Esophagus squamous epithelium (tissue), 5 donors: ENCODE measurements at regions not wholly inside any gene's neighbourhood (a gene's known extent, or its start where the extent isn't known, plus 50 kb on each side); places are given as distances from the start of the nearest gene placed in this dataset.

Experiments
- DNase-seq: peaks from one replicate; lab custom pipeline; 2025; lab: John Stamatoyannopoulos, UW
- H3K27ac ChIP-seq, 4 donors: fragments of 200-600 bp; sonication (generic); one replicate each; pipeline ENCODE4 v1.5.1; 2016 to 2019; ENCODE audit warnings: mild to moderate bottlenecking in 1 of 4
- H3K27me3 ChIP-seq, 4 donors: fragments of 200-600 bp; sonication (generic); 1 replicate in 3 of 4; 2 replicates in 1 of 4; pipeline versions ENCODE4 v1.5.1 to v1.6.0; 2017 to 2021; ENCODE audit warnings: antibody characterized with exemption in 1 of 4
- H3K36me3 ChIP-seq, 3 donors: fragments of 200-600 bp; sonication (generic); one replicate each; pipeline ENCODE4 v1.5.1; 2016 to 2019
- H3K4me1 ChIP-seq, 3 donors: fragments of 200-600 bp; sonication (generic); one replicate each; pipeline ENCODE4 v1.5.1; 2017 to 2019
- H3K4me3 ChIP-seq, 4 donors: fragments of 200-600 bp; sonication (generic); 1 replicate in 3 of 4; 2 replicates in 1 of 4; pipeline ENCODE4 v1.5.1; 2016 to 2019; ENCODE audit warnings: mild to moderate bottlenecking in 2 of 4, moderate library complexity in 1 of 4
- H3K9me3 ChIP-seq, 3 donors: fragments of 200-600 bp; sonication (generic); one replicate each; pipeline ENCODE4 v1.5.1; 2016 to 2019
- CTCF ChIP-seq, 6 experiments: fragments of 450-650 bp in 4 of 6; fragments of 200-600 bp in 2 of 6; sonication (generic) in 2 of 6; IDR thresholded peaks; one replicate each; pipeline ENCODE4 v1.5.1; 2016 to 2019; ENCODE audit warnings: antibody characterized with exemption in 6 of 6, mild to moderate bottlenecking in 4 of 6, moderate library complexity in 4 of 6
- POLR2A ChIP-seq, 4 donors: fragments of 450-650 bp; IDR thresholded peaks; one replicate each; pipeline ENCODE4 v1.6.1; 2017; ENCODE audit warnings: antibody characterized with exemption in 4 of 4, mild to moderate bottlenecking in 4 of 4, moderate library complexity in 3 of 4
- WGBS, 2 donors: methylation state at CpG; one replicate each; pipeline ENCODE4 v1.1.5; 2018; 5-methylcytosine and 5-hydroxymethylcytosine counted together
- intact Hi-C: fragments of 100-400 bp; cut with DNase I; formaldehyde crosslinking; loops from one replicate; pipeline ENCODE4 v1.15.0; 2022
- donor health status: DM: yes; HTN: yes; CAD: no.

GRCh38 chr3:16807391-16807790, 77.4 kb upstream of the PLCL2 start:
- WGBS, 2 donors, result 65 to 79% methylated on average over 6 of the region's 6 CpGs
- H3K27ac ChIP-seq, result no peak overlapping the region

GRCh38 chr3:16808393-16809107, 76.2 kb upstream of the PLCL2 start:
- H3K4me3 ChIP-seq, result no peak overlapping the region
- H3K27me3 ChIP-seq, result no peaks in the 10 kb centered on the region
- no peaks in the 10 kb centered on the region for H3K9me3 ChIP-seq
- no peak overlapping the region for H3K27ac ChIP-seq
- H3K36me3 ChIP-seq, result no peaks in the 10 kb centered on the region
- H3K4me1 ChIP-seq, result no peaks in the 10 kb centered on the region
- DNase-seq, result no peak
- intact Hi-C loops, result no loop called here
- 62 to 67% methylated on average over 3 of the region's 3 CpGs for WGBS, 2 donors
- TF ChIP-seq POLR2A (IDR thresholded peaks at IDR 0.05) (no peak), CTCF (IDR thresholded peaks at IDR 0.05) (no peak)

More at GRCh38 chr3:16807391-16807790, 77.4 kb upstream of the PLCL2 start:
- intact Hi-C loops, result no loop called here
- DNase-seq, result no peak
- Histone ChIP-seq H3K4me1 (no peaks in the 10 kb centered on the region), H3K4me3 (no peak overlapping the region), H3K36me3 (no peaks in the 10 kb centered on the region), H3K9me3 (no peaks in the 10 kb centered on the region), H3K27me3 (no peaks in the 10 kb centered on the region)
- TF ChIP-seq POLR2A (IDR thresholded peaks at IDR 0.05) (no peak), CTCF (IDR thresholded peaks at IDR 0.05) (no peak)

- intact Hi-C loops, result no loop called here
- Histone ChIP-seq H3K36me3 (no peaks in the 10 kb centered on the region), H3K27ac (no peak overlapping the region), H3K27me3 (no peaks in the 10 kb centered on the region), H3K4me3 (no peak overlapping the region), H3K9me3 (no peaks in the 10 kb centered on the region), H3K4me1 (no peaks in the 10 kb centered on the region)
- DNase-seq, result no peak
- WGBS, 2 donors, result 64 to 67% methylated on average over 4 of the region's 4 CpGs
- TF ChIP-seq CTCF (IDR thresholded peaks at IDR 0.05) (no peak), POLR2A (IDR thresholded peaks at IDR 0.05) (no peak)
These were observed 75.3 kb upstream of the PLCL2 start for GRCh38 chr3:16809482-16809881.

GRCh38 chr3:16809993-16810392, 74.8 kb upstream of the PLCL2 start:
- Histone ChIP-seq H3K27ac (no peak overlapping the region), H3K4me3 (no peak overlapping the region), H3K36me3 (no peaks in the 10 kb centered on the region), H3K9me3 (no peaks in the 10 kb centered on the region), H3K27me3 (no peaks in the 10 kb centered on the region), H3K4me1 (no peaks in the 10 kb centered on the region)
- intact Hi-C loops, result no loop called here
- 85 to 88% methylated on average over 2 of the region's 2 CpGs for WGBS, 2 donors
- no peak for TF ChIP-seq CTCF (IDR thresholded peaks at IDR 0.05)
- TF ChIP-seq POLR2A (IDR thresholded peaks at IDR 0.05), result no peak
- DNase-seq, result no peak

- WGBS, 2 donors, result 41 to 44% methylated on average over 6 to 7 of the region's 7 CpGs
- H3K27me3 ChIP-seq, result no peaks in the 10 kb centered on the region
- intact Hi-C loops, result no loop called here
- no peak overlapping the region for H3K4me3 ChIP-seq
- TF ChIP-seq POLR2A (IDR thresholded peaks at IDR 0.05) (no peak), CTCF (IDR thresholded peaks at IDR 0.05) (no peak)
- H3K27ac ChIP-seq, result no peak overlapping the region
- H3K9me3 ChIP-seq, result no peaks in the 10 kb centered on the region
- H3K36me3 ChIP-seq, result no peaks in the 10 kb centered on the region
- DNase-seq, result no peak
- no peaks in the 10 kb centered on the region for H3K4me1 ChIP-seq
These were observed 74.0 kb upstream of the PLCL2 start for GRCh38 chr3:16810593-16811367.
